ENCODE measurements at regions not wholly inside any gene's neighbourhood (a gene's known extent, or its start where the extent isn't known, plus 50 kb on each side); places are given as distances from the start of the nearest gene placed in this dataset.

DNA sequence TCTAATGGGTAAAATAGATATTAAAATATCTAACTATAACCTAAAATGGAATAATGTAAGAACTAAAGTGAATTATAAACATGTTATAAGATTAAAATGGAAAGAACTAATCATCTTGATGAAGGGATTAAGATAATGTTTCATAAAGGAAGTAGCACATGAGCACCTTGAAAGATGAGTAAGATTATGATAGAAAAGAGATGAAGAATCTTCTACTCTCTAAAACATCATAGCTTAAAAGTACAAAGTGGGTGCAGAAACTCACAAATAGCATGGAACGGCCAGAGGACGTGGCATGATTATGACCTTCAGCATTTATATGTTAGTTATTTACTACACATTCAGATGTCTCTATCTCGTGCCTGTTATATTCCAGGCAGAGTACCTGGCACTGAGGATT lies 76.2 kb upstream of the COL5A2 start:
- TF ChIP-seq POLR2A (IDR thresholded peaks at IDR 0.05; ENCODE audit: low read length) (no peak), GATA1 (IDR thresholded peaks at IDR 0.05; ENCODE audit: low read depth, low read length) (no peak)
- no peak for DNase-seq

DNA sequence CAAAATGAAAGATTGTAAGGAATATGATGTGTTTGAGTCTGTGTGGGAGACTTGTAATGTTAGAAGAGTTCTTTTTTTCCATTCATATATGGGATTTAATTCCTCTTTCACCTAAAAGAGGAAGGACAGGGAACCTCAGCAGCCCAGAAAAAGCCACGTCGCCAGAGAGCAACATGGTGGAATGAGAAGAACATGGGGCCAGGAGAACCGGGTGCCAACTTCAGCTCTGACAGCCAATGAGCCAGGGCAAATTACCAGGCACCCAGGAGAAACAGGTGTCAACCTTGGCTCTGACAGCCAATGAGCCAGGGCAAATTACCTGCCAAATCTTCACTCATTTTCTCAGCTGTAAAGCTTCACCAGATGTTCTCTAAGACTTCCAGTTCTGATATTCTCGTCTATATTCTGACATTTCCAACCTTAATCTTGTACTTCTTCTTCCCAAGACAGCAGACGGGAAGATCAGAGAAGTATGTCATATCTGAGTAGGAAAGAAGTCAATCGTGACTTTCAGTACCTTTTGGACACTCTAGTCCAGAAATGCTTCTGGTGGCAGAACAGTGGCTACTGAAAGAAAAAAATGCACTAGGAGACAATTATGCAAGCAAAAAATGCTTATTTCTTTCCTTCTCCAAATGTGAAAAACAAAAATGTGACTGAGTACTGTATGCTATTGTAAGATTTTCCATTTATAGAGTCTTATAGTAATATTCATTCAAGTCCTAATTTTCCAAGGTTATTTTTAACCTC lies 79.2 kb upstream of the COL5A2 start:
- no peak for DNase-seq
- no peak for TF ChIP-seq GATA1 (IDR thresholded peaks at IDR 0.05; ENCODE audit: low read depth, low read length)
- TF ChIP-seq POLR2A (IDR thresholded peaks at IDR 0.05; ENCODE audit: low read length) = no peak

DNA sequence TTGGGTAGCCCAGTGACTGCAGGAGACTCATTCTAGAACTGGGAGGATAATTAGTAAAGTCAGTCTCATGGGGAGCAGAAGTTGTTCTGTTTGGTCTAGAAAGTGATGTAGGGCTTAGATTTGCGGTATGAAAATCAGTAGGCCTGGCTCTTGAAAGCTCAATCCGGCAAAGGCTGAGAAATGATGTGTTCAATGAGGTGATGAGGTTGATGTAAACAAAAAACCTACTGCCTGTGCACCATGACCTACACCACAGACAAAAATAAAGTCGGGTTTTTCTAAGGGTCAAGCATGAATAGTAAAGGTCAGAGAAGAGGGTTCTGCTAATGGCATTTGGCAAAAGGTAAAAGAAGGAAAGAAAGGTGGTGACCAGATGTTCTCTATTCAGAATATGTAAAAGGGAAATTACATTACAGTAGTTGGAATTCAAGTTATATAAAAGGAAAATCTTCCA lies 80.8 kb upstream of the COL5A2 start:
- no peak for DNase-seq
- TF ChIP-seq POLR2A (IDR thresholded peaks at IDR 0.05; ENCODE audit: low read length) = no peak
- no peak for TF ChIP-seq GATA1 (IDR thresholded peaks at IDR 0.05; ENCODE audit: low read depth, low read length)

DNA sequence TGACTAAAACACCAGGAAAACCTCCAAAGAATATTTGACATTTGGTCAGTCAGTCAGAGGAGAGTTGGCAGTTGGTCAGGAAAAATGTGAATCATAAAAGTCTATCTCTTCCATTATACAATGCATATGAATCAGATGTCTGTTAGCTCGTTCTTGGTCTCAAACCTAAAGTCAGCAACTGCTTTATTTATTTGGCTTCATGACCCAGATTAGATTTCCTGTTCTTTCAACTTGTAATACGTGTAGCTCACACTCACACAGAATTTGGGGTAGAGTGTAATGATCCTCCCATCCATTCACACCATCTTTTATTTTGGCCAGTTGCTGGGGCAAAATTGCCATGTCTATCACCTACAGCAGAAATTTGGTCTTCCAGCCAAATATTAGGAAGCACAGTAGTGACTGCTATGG lies 81.9 kb upstream of the COL5A2 start:
- TF ChIP-seq GATA1 (IDR thresholded peaks at IDR 0.05; ENCODE audit: low read depth, low read length) (no peak), POLR2A (IDR thresholded peaks at IDR 0.05; ENCODE audit: low read length) (no peak)
- DNase-seq = no peak

DNA sequence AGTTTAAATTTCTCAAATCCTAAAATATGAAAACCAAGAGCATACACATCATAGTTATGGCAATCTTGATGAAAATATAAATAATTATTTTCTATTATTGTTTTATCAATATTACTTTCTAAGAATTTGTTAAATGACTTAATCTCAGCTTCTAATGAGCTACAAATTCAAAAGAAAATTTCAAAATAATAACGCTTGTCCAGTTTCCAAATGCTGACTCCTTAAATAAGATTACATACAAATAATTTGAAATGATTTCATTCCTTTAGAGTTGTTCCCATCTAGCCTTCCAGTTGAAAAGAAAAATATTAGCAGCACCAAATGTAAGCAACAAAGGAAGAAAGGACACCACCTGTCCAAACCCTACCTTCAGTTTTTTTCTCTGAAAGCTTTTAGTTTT lies 82.4 kb upstream of the COL5A2 start:
- no peak for DNase-seq
- TF ChIP-seq GATA1 (IDR thresholded peaks at IDR 0.05; ENCODE audit: low read depth, low read length) = no peak
- TF ChIP-seq POLR2A (IDR thresholded peaks at IDR 0.05; ENCODE audit: low read length) = no peak

DNA sequence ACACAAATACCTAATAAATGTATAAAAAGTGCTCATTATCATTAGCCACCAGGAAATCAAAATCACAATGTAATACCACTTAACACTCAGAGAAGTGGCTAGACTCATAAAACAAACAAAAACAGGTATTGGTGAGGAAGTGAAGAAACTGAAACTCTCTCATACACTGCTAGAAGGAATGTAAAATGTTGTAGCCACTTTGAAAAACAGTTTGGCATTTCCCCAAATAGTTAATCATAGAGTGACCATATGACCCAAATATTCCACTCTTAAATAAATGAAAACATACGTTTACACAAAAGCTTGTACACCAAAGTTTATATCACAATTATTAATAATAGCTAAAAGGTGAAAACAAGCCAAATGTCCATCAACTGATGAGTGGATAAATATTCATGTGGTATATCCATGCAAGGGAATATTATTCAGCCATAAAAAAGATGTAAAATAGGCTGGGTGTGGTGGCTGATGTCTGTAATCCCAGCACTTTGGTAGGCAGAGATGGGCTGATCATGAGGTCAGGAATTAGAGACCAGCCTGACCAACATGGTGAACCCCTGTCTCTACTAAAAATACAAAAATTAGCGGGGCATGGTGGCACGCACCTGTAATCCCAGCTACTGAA lies 86.2 kb upstream of the COL5A2 start:
- TF ChIP-seq POLR2A (IDR thresholded peaks at IDR 0.05; ENCODE audit: low read length) = no peak
- no peak for TF ChIP-seq GATA1 (IDR thresholded peaks at IDR 0.05; ENCODE audit: low read depth, low read length)
- DNase-seq = no peak

DNA sequence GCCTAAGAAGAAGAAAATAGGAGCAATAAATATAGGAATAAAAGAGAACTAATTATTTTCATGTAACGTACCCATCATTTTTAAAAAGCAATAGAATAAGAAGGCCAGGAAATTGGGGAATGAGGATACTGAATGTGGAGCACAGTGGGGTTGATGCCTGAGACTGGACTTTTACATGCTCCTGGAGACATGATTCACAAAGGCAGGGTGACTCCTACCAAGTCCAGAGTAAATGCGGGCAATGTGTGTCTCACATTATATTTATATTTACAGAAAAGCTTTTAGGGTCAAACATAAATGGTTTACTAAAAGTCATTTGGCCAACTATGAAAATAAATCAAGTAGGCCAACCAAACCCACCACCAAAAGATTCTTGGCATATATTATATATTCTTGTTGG lies 87.9 kb upstream of the COL5A2 start:
- TF ChIP-seq GATA1 (IDR thresholded peaks at IDR 0.05; ENCODE audit: low read depth, low read length) = no peak
- no peak for TF ChIP-seq POLR2A (IDR thresholded peaks at IDR 0.05; ENCODE audit: low read length)
- no peak for DNase-seq

DNA sequence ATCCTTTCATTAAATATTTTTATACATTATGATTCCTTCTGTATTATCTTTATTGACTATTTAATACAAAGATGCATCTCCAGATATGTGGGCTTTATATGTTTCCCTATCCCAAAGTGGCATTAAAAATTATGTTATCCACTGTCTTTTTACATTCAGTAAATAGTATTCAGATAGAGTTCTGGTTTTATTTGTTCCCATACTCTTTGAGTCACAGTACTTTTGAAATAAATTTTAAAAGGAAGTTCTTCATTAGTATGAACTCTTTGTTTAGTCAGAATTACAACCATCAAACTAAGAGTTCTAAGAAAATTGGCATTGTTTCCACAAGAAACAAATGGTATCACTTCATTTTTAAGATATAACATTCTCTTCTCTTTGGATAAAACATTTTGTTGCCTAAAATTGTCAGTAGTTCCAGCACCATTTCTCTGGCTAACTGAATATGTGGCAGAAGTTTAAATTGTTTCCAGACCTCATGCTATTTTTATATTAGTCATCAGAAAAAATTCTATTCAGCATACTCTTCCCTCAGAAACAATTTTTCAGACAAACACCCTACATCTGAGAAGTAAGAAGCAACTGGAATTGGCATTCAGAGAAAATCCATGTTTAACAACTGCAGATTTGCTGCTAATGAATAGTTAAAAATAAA lies 88.5 kb upstream of the COL5A2 start:
- DNase-seq = no peak
- TF ChIP-seq GATA1 (IDR thresholded peaks at IDR 0.05; ENCODE audit: low read depth, low read length) = no peak
- no peak for TF ChIP-seq POLR2A (IDR thresholded peaks at IDR 0.05; ENCODE audit: low read length)

DNA sequence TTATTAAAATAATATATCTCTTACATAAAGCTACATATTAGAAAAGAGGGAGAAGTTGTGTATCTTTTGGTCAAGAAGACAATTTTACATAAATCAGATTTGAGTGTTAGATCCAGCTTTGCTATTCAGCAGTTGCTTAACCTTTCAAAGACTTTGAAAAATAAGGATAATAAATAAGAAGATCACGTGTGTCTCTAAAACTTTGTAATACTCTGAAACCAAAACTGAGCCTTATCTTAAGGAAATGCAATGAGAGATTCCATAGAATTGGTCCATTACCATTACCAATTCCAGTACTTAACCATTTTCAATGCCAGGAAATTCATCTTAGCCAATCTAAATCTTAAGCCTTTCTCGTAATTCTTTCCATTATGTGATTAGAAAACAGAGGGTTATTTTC lies 89.2 kb upstream of the COL5A2 start:
- DNase-seq = no peak
- TF ChIP-seq POLR2A (IDR thresholded peaks at IDR 0.05; ENCODE audit: low read length) (no peak), GATA1 (IDR thresholded peaks at IDR 0.05; ENCODE audit: low read depth, low read length) (no peak)

DNA sequence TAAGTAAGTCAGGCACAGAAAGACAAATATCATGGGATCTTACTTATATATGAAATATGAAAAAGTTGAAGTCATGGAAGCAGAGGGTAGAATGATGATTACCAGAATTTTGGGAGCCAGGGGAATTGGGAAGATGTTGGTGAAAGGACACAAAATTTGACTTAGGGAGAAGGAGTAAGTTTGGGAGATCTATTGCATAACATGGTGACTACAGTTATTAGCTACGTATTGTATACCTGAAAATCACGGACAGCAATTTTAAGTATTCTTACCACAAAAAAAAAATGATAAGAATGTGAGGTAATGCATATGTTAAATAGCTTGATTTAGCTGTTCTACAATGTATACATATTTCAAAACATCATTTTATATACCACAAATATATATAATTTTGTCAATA lies 94.2 kb upstream of the COL5A2 start:
- DNase-seq = no peak
- TF ChIP-seq POLR2A (IDR thresholded peaks at IDR 0.05; ENCODE audit: low read length) = no peak
- no peak for TF ChIP-seq GATA1 (IDR thresholded peaks at IDR 0.05; ENCODE audit: low read depth, low read length)

DNA sequence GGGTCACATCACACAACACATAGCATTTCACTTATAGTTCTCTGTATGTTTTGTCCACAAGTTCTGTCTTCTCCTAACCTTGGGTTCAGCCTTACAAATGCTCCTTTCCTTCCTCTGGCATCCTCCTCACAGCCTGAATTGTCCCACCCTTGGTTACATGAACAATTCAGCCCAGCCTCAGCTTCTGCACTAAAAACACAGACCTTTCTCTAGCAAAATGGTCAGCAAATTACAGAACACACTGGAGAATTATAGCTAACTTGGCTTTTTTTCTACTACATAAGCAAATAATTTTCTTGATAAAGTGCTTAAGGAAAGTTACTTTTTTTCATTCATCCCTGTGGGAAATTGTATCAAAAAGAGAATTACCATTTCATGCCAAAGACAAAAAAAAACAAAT lies 94.8 kb upstream of the COL5A2 start:
- no peak for TF ChIP-seq POLR2A (IDR thresholded peaks at IDR 0.05; ENCODE audit: low read length)
- no peak for TF ChIP-seq GATA1 (IDR thresholded peaks at IDR 0.05; ENCODE audit: low read depth, low read length)
- DNase-seq = no peak

DNA sequence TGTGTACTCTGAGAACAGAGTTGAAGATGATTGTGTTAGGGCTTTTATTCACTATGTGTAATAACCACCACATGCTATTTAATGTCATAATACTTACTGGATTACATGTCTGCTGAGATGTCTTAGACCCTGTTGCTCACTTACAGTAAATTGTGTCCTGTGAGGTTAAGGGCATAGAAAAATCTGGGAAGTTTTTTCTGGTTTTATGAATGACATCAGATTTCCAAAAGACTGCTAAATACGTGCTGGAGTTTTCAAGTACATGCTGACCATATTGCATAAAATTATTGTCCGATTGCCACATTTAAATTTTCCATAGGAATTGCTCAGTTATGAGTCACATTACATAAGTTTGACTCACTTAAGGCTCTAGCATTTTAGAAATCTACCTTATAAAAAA lies 96.7 kb upstream of the COL5A2 start:
- TF ChIP-seq GATA1 (IDR thresholded peaks at IDR 0.05; ENCODE audit: low read depth, low read length) (no peak), POLR2A (IDR thresholded peaks at IDR 0.05; ENCODE audit: low read length) (no peak)
- no peak for DNase-seq

DNA sequence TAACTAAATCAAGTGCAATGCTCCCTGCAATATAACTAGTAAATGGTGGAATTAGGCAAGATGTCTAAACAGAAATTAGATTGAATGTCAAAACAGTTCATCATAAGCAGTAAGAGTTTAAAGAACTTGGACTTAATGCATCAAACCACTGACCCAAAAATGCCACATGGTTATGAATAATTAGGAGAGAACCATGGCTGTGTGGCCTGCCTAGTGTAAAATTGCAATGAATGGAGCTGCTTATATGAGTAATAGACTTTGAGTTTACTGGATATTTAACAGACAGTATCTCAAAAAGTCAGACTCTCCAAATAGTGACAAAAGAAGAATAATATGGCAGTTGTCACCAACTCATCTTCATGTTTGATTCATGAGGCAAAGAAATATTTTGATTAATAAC lies 101.6 kb upstream of the COL5A2 start:
- TF ChIP-seq GATA1 (IDR thresholded peaks at IDR 0.05; ENCODE audit: low read depth, low read length) = no peak
- TF ChIP-seq POLR2A (IDR thresholded peaks at IDR 0.05; ENCODE audit: low read length) = no peak
- DNase-seq = no peak

DNA sequence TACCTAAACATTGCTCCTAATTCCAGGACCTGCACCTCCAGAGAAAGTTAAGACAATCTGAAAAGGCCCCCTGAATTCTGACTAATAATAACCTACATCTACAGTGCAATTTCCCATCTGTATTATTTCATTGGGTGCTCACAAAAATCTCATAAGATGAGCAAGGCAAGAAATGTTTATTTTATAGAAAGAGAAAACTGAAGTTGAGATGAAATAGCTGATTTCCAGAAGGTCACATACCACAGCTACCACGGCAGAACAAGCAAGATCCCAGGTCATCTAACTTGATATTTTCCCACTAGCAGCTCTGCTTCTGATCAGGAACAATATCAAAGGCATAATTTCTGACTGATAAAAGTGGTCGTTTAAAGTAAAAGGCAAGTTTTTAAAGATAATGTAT lies 105.8 kb upstream of the COL5A2 start:
- DNase-seq = no peak
- TF ChIP-seq POLR2A (IDR thresholded peaks at IDR 0.05; ENCODE audit: low read length) (no peak), GATA1 (IDR thresholded peaks at IDR 0.05; ENCODE audit: low read depth, low read length) (no peak)
